ENCODE measurements at regions not wholly inside any gene's neighbourhood (a gene's known extent, or its start where the extent isn't known, plus 50 kb on each side); places are given as distances from the start of the nearest gene placed in this dataset.
"Not testable (repeated sequence)": the region's sequence is repeated elsewhere in the genome, so short reads cannot be mapped to it uniquely, and the experiment has no call there.

DNA sequence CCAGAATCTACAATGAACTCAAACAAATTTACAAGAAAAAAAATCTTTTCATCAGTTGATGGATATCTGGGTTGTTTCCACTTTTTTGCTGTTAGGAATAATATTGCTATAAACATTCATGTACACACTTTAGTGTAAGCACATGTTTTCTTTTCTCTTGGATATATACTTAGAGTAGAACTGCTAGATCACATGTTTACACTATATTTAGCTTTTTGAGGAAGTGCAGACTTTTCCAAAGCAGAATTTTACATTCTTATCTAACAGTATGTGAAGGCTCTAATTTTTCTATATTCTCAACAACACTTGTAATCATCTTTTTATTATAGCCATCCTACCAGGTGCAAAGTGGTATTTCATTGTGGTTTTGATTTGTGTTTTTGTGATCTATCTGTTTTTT, 103.6 kb upstream of the RMP24 start:
- no peak for DNase-seq (ENCODE audit: extremely low read depth, low read depth)

DNA sequence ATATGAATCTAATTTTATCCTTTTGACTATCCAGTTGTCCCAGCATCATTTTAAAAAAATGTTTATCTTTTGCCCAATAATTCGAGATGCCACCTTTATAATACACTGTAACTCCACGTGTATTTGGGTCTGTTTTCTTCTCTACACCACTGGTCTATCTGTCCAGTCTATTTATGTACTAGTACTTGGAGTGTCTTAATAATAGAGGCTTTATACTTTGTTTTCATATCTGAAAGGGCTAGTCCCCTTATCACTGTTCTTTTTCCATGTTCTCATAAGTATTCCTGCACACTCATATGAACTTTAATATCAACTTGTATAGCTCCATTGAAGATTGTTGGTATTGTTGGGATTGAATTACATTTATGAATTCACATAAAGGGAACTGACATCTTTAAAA, 101.1 kb upstream of the RMP24 start:
- DNase-seq (ENCODE audit: extremely low read depth, low read depth), result no peak

DNA sequence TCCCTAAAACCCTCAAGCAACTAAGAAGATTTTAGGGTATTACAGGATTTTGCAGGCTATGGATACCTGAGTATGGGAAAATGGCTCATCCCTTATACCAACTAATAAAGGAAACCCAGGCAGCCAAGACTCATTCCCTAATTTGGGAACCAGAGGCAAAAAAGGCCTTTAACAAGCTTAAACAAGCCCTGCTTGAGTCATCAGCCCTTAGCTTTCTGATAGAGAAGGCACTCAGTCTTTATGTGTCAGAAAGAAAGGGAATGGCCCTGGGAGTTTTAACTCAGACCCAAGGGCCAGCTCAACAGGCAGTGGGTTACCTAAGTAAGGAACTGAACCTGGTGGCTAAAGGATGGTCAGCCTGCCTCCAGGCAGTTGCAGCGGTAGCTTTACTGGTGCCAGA, 96.9 kb upstream of the RMP24 start:
- DNase-seq (ENCODE audit: extremely low read depth, low read depth), result no peak

DNA sequence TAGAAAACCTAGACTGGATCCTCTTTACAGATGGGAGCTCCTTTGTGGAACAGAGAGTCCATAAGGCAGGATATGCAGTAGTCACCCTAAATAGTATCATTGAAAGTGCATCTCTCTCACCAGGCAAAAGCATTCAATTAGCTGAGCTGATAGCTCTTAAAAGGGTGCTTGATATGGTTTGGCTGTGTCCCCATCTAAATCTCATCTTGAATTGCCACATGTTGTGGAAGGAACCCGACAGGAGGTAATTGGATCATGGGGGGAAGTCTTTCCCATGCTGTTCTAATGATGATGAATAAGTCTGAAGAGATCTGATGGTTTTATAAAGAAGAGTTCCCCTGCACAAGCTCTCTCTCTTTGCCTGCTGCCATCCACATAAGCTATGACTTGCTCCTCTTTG, 96.2 kb upstream of the RMP24 start:
- no peak for DNase-seq (ENCODE audit: extremely low read depth, low read depth)

DNA sequence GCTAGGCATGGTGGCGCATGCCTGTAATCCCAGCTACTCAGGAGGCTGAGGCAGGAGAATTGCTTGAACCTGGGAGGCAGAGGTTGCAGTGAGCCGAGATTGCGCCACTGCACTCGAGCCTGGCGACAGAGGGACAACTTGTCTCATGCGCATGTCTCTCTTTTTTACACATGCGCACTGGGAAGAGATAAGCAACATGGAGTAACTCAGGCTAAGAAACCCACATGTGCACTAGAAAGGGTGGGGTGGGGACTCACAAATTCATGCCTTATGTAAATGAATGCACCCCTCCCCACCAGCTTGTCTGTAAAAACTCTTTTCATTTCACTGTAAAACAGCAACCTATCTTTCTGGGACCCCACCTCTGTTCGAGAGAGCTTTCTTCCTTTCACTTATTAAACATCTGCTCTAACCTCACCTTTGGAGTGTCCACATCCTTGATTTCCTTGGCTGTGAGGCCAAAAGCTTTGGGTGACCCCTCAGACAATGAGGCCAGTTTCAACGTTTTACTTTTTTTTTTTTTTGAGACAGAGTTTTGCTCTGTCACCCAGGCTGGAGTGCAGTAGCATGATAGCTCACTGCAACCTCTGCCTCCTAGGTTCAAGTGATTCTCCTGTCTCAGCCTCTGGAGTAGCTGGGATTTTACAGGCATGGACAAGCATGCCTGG, 91.6 kb upstream of the RMP24 start:
- DNase-seq (ENCODE audit: extremely low read depth, low read depth), result no peak

DNA sequence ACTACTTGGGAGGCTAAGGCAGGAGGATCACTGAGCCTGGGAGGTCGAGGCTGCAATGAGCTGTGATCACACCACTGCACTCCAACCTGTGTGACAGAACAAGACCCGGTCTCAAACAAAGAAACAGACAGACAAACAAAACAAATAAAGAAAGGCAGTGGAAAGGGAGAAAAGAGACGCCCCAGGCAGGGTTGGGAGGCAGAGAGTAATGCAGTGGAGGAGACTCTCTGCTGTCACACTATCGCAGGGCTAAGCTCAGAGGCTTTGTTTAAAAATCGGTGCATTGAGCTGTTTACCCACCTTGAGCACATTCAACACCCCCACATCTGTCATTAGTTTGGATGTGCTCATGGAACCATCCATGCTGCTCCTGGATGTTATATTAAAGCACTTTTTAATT, 84.2 kb upstream of the RMP24 start:
- no peak for DNase-seq (ENCODE audit: extremely low read depth, low read depth)

DNA sequence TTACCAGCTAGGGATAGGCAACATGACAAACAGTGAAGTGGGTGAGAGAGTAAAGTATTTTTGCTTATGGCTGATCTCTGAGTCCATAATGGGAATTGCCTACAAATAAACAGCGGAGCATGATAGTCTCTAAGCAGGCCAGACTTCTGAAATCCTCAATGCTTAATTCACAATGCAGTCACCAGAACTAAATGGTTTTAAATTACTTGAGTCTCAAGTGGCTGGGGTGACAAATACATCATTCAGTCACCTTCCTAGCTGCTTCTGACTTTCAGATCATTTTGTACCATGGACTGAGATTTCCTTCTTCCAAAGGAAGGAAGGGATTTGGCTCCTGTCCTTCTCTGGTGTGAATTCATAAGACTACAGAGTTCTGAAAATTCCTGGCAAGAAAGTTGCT, 82.8 kb upstream of the RMP24 start:
- DNase-seq (ENCODE audit: extremely low read depth, low read depth), result no peak

DNA sequence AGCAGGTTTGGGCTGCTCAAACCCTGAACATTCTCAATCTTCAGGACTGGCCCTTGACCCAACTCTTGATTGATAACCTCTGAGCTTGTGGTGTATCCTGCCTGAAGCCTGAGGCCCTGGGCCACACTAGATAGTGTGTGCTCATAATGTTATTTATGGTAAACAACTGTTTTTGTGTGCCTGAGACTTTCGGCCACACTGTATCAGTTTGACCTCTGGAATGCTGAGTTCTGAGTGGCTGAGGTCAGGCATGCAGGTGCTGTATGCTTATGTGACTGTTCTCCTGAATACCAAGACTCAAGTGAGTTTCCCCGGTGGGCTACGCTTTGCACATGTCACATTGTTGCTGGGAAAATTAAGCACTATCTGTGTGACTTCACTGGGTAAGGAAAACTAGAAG, 82.2 kb upstream of the RMP24 start:
- no peak for DNase-seq (ENCODE audit: extremely low read depth, low read depth)

DNA sequence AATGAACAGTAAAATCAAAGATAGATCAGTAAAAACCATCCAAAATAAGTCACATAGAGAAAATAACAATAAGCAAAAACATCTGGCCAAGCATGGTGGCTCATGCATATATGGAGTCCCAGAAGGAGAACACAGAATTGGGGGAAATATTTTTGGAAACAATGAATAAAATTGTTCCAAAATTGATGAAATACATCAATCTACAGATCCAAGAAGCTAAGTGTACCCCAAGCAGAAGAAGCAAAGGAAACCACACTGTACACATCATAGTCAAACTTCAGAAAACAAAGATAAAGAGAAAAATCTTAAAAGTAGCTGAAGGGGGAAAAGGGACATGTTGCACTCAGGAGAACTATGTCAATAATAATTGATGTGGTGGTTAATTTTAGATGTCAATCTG, 80.4 kb upstream of the RMP24 start:
- no peak for DNase-seq (ENCODE audit: extremely low read depth, low read depth)

DNA sequence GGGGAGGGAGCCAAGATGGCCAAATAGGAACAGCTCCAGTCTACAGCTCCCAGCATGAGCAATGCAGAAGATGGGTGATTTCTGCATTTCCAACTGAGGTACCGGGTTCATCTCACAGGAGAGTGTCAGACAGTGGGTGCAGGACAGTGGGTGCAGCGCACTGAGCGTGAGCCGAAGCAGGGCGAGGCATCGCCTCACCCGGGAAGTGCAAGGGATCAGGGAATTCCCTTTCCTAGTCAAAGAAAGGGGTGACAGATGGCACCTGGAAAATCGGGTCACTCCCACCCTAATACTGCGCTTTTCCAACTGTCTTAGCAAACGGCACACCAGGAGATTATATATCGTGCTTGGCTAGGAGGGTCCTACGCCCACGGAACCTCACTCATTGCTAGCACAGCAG, 75.0 kb upstream of the RMP24 start:
- not testable (repeated sequence) for DNase-seq (ENCODE audit: extremely low read depth, low read depth)

DNA sequence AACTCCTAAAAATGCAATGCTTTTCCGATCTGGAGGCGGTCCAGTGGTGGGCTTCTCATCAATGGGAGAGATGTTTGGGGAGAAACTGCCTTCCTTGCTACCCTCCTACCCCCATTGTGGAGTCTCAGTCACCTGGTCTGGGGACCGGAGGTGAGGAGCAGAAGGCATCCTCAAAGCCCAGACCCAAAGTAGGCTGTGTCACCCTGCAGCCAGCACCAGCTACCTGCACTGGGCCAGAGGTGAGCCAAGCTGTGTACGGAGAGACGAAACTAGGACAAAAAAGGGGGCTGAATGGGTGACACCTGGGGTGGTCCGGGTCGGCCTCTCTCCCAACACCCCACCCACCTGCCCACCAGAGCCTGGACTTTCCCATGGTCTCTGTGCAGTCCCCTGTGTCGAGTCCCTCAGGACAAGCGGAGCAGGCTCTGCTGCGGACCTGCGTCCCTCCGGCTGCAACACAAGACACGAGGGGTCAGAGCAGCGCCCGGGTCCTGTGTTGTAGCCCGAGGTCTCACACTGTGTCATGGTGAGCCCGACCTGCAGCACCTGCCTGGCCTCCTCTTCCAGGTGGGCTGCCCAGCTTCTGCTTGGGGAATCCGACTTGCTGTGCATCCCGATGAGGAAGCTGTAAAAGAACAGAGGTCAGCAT, 68.0 kb upstream of the RMP24 start:
- no peak for DNase-seq (ENCODE audit: extremely low read depth, low read depth)

DNA sequence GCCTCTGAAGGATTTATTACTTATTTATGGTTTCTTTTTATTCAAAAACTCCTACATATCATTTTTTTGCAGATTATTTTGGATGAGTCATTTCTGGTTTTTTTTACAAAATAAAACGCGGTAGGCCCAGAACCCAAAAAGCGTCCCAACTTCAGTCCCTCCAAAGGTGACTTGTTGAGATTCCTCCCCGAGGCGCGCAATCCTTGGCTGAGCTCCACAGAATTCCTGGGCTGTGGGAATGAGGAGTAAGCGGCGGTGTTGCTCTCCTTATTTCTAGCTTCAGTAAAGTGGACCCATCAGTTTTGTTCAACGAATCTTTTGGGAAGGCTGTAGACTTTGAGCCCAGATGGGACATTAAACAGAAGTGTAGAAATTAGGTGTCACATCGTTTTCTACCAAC, 67.0 kb upstream of the RMP24 start:
- DNase-seq (ENCODE audit: extremely low read depth, low read depth), result no peak

DNA sequence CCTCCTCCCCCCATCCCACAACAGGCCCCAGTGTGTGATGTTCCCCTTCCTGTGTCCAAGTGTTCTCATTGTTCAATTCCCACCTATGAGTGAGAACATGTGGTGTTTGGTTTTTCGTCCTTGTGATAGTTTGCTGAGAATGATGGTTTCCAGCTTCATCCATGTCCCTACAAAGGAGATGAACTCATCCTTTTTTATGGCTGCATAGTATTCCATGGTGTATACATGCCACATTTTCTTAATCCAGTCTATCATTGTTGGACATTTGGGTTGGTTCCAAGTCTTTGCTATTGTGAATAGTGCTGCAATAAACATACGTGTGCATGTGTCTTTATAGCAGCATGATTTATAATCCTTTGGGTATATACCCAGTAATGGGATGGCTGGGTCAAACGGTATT, 66.2 kb upstream of the RMP24 start:
- not testable (repeated sequence) for DNase-seq (ENCODE audit: extremely low read depth, low read depth)

DNA sequence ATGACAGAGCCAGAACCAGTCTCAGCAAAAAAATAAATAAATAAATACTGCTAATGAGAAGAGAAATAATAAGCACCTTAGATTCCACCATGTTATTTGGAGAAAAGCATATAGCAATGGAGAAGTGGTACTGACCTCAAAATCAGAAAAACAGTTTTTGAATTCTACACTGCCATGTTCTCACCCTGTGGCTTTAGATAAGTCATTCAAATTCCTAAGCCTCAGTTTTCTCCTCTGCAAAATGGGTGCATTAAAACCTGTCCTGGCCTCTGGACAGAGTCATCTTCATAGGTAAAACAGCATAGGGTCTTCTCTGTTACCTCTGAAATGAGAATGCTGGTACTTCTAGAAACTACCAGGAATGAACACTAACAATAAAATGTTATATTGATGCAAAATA, 62.2 kb upstream of the RMP24 start:
- DNase-seq (ENCODE audit: extremely low read depth, low read depth), result no peak

DNA sequence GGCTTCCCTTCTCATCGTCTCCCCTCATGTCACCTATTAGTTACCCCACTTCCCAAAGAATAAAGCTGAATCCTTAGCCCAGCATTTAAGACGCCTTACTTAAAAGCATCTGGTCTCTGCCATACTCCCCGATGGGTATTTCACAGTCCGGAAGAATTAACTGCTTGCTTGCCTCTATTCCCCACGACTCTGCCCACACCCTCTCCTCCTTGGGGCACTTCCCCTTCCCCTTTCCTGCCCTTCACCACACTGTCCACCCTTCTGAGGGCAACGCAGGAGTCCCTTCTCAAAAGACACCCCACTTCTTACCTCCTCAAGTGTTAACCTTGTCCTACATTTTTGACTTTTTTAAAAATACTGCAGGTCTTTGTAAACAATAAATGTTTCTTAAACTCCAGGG, 60.1 kb upstream of the RMP24 start:
- DNase-seq (ENCODE audit: extremely low read depth, low read depth), result no peak

DNA sequence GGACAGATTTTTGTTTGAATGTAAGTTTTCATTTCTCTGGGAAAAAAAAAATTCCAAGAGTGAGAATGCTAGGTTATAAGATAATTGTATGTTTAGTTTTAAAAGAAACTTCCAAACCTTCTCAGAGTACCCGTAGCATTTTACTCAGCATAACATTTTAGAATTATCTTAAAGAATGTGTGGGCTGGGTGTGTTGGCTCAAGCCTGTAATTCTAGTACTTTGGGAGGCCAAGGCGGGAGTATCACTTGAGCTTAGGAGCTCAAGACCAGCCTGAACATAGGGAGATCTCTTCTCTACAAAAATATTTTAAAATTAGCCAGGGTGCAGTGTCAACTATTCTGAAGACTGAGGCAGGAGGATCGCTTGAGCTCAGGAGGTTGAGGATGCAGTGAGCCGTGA, 57.4 kb upstream of the RMP24 start:
- no peak for DNase-seq (ENCODE audit: extremely low read depth, low read depth)

DNA sequence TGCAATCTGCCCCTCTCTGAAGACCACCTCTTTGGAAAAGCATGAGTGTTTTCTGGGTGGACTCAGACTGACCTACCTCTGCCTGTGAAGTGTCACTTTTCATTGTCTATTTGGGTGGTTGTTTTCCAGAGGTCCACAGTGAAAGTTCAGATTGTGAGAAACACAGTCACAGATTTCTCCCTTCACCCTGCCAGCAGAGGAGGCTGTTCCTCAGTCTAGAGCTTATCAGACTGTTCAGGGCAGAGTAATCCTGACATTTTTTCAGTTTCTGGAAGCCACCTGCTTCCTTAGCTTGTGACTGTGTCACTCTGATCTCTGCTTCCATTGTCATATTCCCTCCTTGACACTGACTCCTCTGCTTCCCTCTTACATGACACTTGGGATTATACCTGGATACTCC, 55.4 kb upstream of the RMP24 start:
- DNase-seq (ENCODE audit: extremely low read depth, low read depth), result no peak

DNA sequence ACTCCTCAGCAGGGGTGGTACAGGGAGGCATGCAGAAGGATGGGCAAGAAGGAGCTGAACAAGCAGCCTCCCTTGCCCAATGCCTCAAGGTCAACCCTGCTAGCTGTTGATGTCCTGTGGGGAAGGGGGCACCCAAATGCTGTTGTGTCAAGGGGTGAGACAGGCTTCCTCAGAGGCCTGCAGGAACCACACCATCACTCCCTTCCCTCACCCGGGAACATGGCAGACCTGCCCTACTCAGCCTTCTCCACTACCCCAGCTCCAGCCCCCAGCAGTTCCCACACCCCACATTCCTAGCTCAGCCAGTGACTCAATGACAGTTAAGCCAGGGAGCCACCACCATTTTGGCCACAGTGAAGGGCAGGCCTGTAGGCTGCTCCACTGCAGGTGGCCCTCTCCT, 53.9 kb upstream of the RMP24 start:
- no peak for DNase-seq (ENCODE audit: extremely low read depth, low read depth)

DNA sequence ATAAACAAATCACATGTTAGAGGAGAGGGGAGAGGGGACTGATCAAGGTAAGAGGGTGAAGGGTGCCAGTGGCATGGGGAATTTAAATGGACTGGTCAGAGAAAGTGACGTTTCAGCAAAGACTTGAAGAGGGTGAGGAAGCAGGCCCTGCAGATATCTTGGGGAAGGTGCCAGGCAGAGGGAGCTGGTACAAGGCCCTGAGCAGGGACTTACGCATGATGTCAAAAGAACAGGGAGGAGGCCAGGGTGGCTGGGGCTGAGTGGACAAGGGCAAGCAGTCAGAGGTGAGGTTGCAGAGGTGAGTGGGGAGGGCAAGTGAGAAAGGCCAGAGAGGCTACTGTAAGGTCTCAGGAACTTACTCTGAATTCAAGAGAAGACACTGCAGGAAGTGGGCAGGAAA, 53.3 kb upstream of the RMP24 start:
- no peak for DNase-seq (ENCODE audit: extremely low read depth, low read depth)

DNA sequence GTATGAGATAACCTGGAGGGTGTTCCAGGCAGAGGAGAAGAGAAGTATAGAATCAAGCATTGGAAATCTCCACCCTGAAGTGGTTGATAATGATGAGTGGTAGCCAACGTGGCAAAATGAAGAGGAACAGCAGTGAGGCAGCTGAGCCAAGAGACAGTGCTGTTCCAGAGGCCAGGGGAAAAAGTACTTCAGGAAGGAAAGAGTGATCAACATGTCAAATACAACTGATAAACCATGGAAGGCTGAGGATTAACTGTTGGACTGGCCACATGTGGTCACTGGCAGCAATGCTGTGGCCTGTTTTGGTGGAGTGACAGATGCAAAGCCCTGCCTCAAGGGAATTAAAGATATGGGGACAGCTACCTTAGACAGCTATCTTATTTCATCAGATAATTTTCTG, 51.9 kb upstream of the RMP24 start:
- DNase-seq (ENCODE audit: extremely low read depth, low read depth), result no peak

All from NCI-H460 (cell line).